ENCODE measurements at regions not wholly inside any gene's neighbourhood (a gene's known extent, or its start where the extent isn't known, plus 50 kb on each side); places are given as distances from the start of the nearest gene placed in this dataset.

GRCh38 chr3:153591561-153592245 lies 429.7 kb downstream of the RAP2B start:
- Histone ChIP-seq H3K27me3 (no peaks in the 10 kb centered on the region), H3K4me1 (peaks cover 0 to 5% (median 2%) of the 10 kb centered on the region in 4 donors), H3K9me3 (no peaks in the 10 kb centered on the region), H3K36me3 (no peaks in the 10 kb centered on the region), H3K4me3 (no peak overlapping the region), H3K27ac (replicated peaks in 1 of 4) (no peak overlapping the region)
- WGBS, result 86% methylated on average over 1 of the region's 1 CpG
- no peak for DNase-seq (ENCODE audit: extremely low spot score)
- intact Hi-C loops (cut with DNase I), result loop anchor here (10.0 kb wide), 1 partner anchor 173 kb away; no protein-coding TSS in a partner anchor
- TF ChIP-seq POLR2A (IDR thresholded peaks at IDR 0.05; ENCODE audit: low read depth) (no peak), POLR2AphosphoS5 (IDR thresholded peaks at IDR 0.05) (no peak), EP300 (IDR thresholded peaks at IDR 0.05) (no peak)

- intact Hi-C loops (cut with DNase I), result loop anchor here (2.0 to 10.0 kb wide), 3 partner anchors 170 to 570 kb away; no protein-coding TSS in a partner anchor
Measured at GRCh38 chr3:153595186-153595815, 433.3 kb downstream of the RAP2B start.

GRCh38 chr3:153596401-153596800 lies 434.4 kb downstream of the RAP2B start:
- no peak for TF ChIP-seq EP300 (IDR thresholded peaks at IDR 0.05)
- WGBS, result 92% methylated on average over 4 of the region's 4 CpGs
- no peaks in the 10 kb centered on the region for H3K36me3 ChIP-seq
- H3K4me3 ChIP-seq, result no peak overlapping the region
- no peaks in the 10 kb centered on the region for H3K9me3 ChIP-seq
- H3K4me1 ChIP-seq, result peaks cover 0 to 5% (median 2%) of the 10 kb centered on the region in 4 donors
- H3K27me3 ChIP-seq, result no peaks in the 10 kb centered on the region
- DNase-seq (ENCODE audit: extremely low spot score), result no peak
- H3K27ac ChIP-seq (replicated peaks in 1 of 4), result no peak overlapping the region
- intact Hi-C loops (cut with DNase I), result loop anchor here (5.0 to 10.0 kb wide), 2 partner anchors 168 to 549 kb away; no protein-coding TSS in a partner anchor

More at GRCh38 chr3:153595186-153595815, 433.3 kb downstream of the RAP2B start:
- Histone ChIP-seq H3K27me3 (no peaks in the 10 kb centered on the region), H3K4me3 (no peak overlapping the region), H3K36me3 (no peaks in the 10 kb centered on the region), H3K9me3 (no peaks in the 10 kb centered on the region), H3K4me1 (peaks cover 0 to 5% (median 2%) of the 10 kb centered on the region in 4 donors), H3K27ac (replicated peaks in 1 of 4) (no peak overlapping the region)
- no peak for DNase-seq (ENCODE audit: extremely low spot score)
- TF ChIP-seq POLR2AphosphoS5 (IDR thresholded peaks at IDR 0.05), result no peak
- TF ChIP-seq POLR2A (IDR thresholded peaks at IDR 0.05; ENCODE audit: low read depth), result no peak
- no peak for TF ChIP-seq EP300 (IDR thresholded peaks at IDR 0.05)
- peak; percentile 58 to 67 (median 58) for TF ChIP-seq CTCF (IDR thresholded peaks at IDR 0.05)

- Histone ChIP-seq H3K27ac (replicated peaks in 1 of 4) (no peak overlapping the region), H3K36me3 (no peaks in the 10 kb centered on the region), H3K9me3 (no peaks in the 10 kb centered on the region), H3K4me3 (no peak overlapping the region), H3K27me3 (no peaks in the 10 kb centered on the region), H3K4me1 (peaks cover 0 to 5% (median 2%) of the 10 kb centered on the region in 4 donors)
- no peak for DNase-seq (ENCODE audit: extremely low spot score)
- intact Hi-C loops (cut with DNase I), result loop anchor here (5.0 to 10.0 kb wide), 2 partner anchors 165 to 552 kb away; no protein-coding TSS in a partner anchor
- 50% methylated on average over 2 of the region's 2 CpGs for WGBS
- TF ChIP-seq CTCF (IDR thresholded peaks at IDR 0.05), result no peak
- no peak for TF ChIP-seq POLR2A (IDR thresholded peaks at IDR 0.05; ENCODE audit: low read depth)
- TF ChIP-seq POLR2AphosphoS5 (IDR thresholded peaks at IDR 0.05), result no peak
- no peak for TF ChIP-seq EP300 (IDR thresholded peaks at IDR 0.05)
Measured at GRCh38 chr3:153599685-153600084, 437.7 kb downstream of the RAP2B start.

GRCh38 chr3:153600896-153601295 lies 438.9 kb downstream of the RAP2B start:
- H3K4me1 ChIP-seq, result no peaks in the 10 kb centered on the region
- H3K9me3 ChIP-seq, result no peaks in the 10 kb centered on the region
- no peak overlapping the region for H3K4me3 ChIP-seq
- TF ChIP-seq POLR2AphosphoS5 (IDR thresholded peaks at IDR 0.05), result no peak
- no peak overlapping the region for H3K27ac ChIP-seq (replicated peaks in 1 of 4)
- whole genome bisulfite sequencing, result 72% methylated on average over 2 of the region's 2 CpGs
- no peaks in the 10 kb centered on the region for H3K27me3 ChIP-seq
- H3K36me3 ChIP-seq, result no peaks in the 10 kb centered on the region
- no peak for DNase-seq (ENCODE audit: extremely low spot score)
- intact Hi-C loops (cut with DNase I), result no loop called here

- intact Hi-C loops (cut with DNase I), result no loop called here
- no peak overlapping the region for H3K27ac ChIP-seq (replicated peaks in 1 of 4)
- no peak for TF ChIP-seq POLR2AphosphoS5 (IDR thresholded peaks at IDR 0.05)
- no peak for TF ChIP-seq EP300 (IDR thresholded peaks at IDR 0.05)
- TF ChIP-seq POLR2A (IDR thresholded peaks at IDR 0.05; ENCODE audit: low read depth), result no peak
- TF ChIP-seq CTCF (IDR thresholded peaks at IDR 0.05), result no peak
Measured at GRCh38 chr3:153601374-153601853, 439.4 kb downstream of the RAP2B start.

More at GRCh38 chr3:153601374-153601853, 439.4 kb downstream of the RAP2B start:
- no peaks in the 10 kb centered on the region for H3K4me1 ChIP-seq
- no peaks in the 10 kb centered on the region for H3K36me3 ChIP-seq
- 77% methylated on average over 1 of the region's 1 CpG for WGBS
- no peaks in the 10 kb centered on the region for H3K27me3 ChIP-seq
- H3K4me3 ChIP-seq, result no peak overlapping the region
- no peaks in the 10 kb centered on the region for H3K9me3 ChIP-seq
- DNase-seq (ENCODE audit: extremely low spot score), result no peak

All from esophagus muscularis mucosa (tissue), 4 donors.